GM21390 (cell line): ENCODE measurements at regions not wholly inside any gene's neighbourhood (a gene's known extent, or its start where the extent isn't known, plus 50 kb on each side); places are given as distances from the start of the nearest gene placed in this dataset.
"Not testable (repeated sequence)": the region's sequence is repeated elsewhere in the genome, so short reads cannot be mapped to it uniquely, and the experiment has no call there.

Source experiments
- ATAC-seq: cut with Tn5 transposase; IDR thresholded peaks from one replicate; pipeline ENCODE4 v1.9.1; 2021; ENCODE audit not compliant: unreplicated experiment

- no peak for ATAC-seq
These were observed 191.5 kb downstream of the ZNF608 start for GRCh38 chr5:124554746-124555578.

GRCh38 chr5:124553911-124554310 lies 192.5 kb downstream of the ZNF608 start:
- no peak for ATAC-seq

GRCh38 chr5:124552526-124552925 lies 193.9 kb downstream of the ZNF608 start:
- no peak for ATAC-seq

GRCh38 chr5:124551939-124552279 lies 194.5 kb downstream of the ZNF608 start:
- no peak for ATAC-seq

- no peak for ATAC-seq
These were observed 195.7 kb downstream of the ZNF608 start for GRCh38 chr5:124550731-124551130.

- no peak for ATAC-seq
These were observed 196.5 kb downstream of the ZNF608 start for GRCh38 chr5:124549891-124550436.

GRCh38 chr5:124546643-124547042 lies 199.8 kb downstream of the ZNF608 start:
- no peak for ATAC-seq

GRCh38 chr5:124544366-124545055 lies 201.9 kb downstream of the ZNF608 start:
- ATAC-seq: peak; percentile 98

GRCh38 chr5:124538931-124539330 lies 207.5 kb downstream of the ZNF608 start:
- no peak for ATAC-seq

- no peak for ATAC-seq
These were observed 208.2 kb downstream of the ZNF608 start for GRCh38 chr5:124538191-124538590.

- ATAC-seq: no peak
These were observed 208.9 kb downstream of the ZNF608 start for GRCh38 chr5:124537522-124537921.

GRCh38 chr5:124537107-124537506 lies 209.3 kb downstream of the ZNF608 start:
- no peak for ATAC-seq

- ATAC-seq: no peak
These were observed 210.1 kb downstream of the ZNF608 start for GRCh38 chr5:124536333-124536732.

- no peak for ATAC-seq
These were observed 215.5 kb downstream of the ZNF608 start for GRCh38 chr5:124530916-124531315.

- ATAC-seq: peak; percentile 49
These were observed 217.6 kb downstream of the ZNF608 start for GRCh38 chr5:124528838-124529237.

GRCh38 chr5:124527220-124527991 lies 219.0 kb downstream of the ZNF608 start:
- peak; percentile 40 for ATAC-seq

- ATAC-seq: not testable (repeated sequence)
These were observed 220.4 kb downstream of the ZNF608 start for GRCh38 chr5:124526079-124526478.

- peak; percentile 89 for ATAC-seq
These were observed 221.7 kb downstream of the ZNF608 start for GRCh38 chr5:124524552-124525232.

- ATAC-seq: no peak
These were observed 222.5 kb downstream of the ZNF608 start for GRCh38 chr5:124523897-124524296.

- no peak for ATAC-seq
These were observed 223.4 kb downstream of the ZNF608 start for GRCh38 chr5:124522992-124523391.
